KMS-11 (cell line): ENCODE measurements at regions not wholly inside any gene's neighbourhood (a gene's known extent, or its start where the extent isn't known, plus 50 kb on each side); places are given as distances from the start of the nearest gene placed in this dataset.
"Not testable (repeated sequence)": the region's sequence is repeated elsewhere in the genome, so short reads cannot be mapped to it uniquely, and the experiment has no call there.

Source experiments
- H2AFZ ChIP-seq: fragments of 200-600 bp; sonication (generic); 2 replicates; pipeline ENCODE4 v1.6.1; 2016; ENCODE audit warnings: antibody characterized with exemption, mixed run types, low read depth
- H3K27ac ChIP-seq: fragments of 200-600 bp; sonication (generic); 2 replicates; pipeline ENCODE4 v1.6.1; 2016; ENCODE audit warnings: mild to moderate bottlenecking, mixed run types
- H3K27me3 ChIP-seq: fragments of 200-600 bp; sonication (generic); 2 replicates; pipeline ENCODE4 v1.6.1; 2017; ENCODE audit warnings: mild to moderate bottlenecking, low read depth, mixed run types, moderate library complexity; ENCODE audit not compliant: insufficient read depth
- H3K36me3 ChIP-seq: fragments of 200-600 bp; sonication (generic); 2 replicates; pipeline ENCODE4 v1.6.1; 2017; ENCODE audit warnings: mild to moderate bottlenecking, mixed run types; ENCODE audit not compliant: insufficient read depth
- H3K4me1 ChIP-seq: fragments of 200-600 bp; sonication (generic); 2 replicates; pipeline ENCODE4 v1.6.1; 2016; ENCODE audit warnings: mild to moderate bottlenecking, low read depth, mixed run types; ENCODE audit not compliant: poor library complexity, severe bottlenecking
- H3K4me2 ChIP-seq: fragments of 200-600 bp; sonication (generic); 2 replicates; pipeline ENCODE4 v1.7.0; 2016; ENCODE audit warnings: mild to moderate bottlenecking, mixed run types
- H3K4me3 ChIP-seq: fragments of 200-600 bp; sonication (generic); IDR thresholded peaks from 2 replicates; pipeline ENCODE4 v1.6.1; 2017; ENCODE audit warnings: low read depth, low read length, mixed read lengths; ENCODE audit not compliant: insufficient read depth
- H3K79me2 ChIP-seq: fragments of 200-600 bp; sonication (generic); 2 replicates; pipeline ENCODE4 v1.6.1; 2016; ENCODE audit warnings: low read depth, mixed run types; ENCODE audit not compliant: insufficient read depth
- H3K9ac ChIP-seq: fragments of 200-600 bp; sonication (generic); 2 replicates; pipeline ENCODE4 v1.6.1; 2016; ENCODE audit warnings: mild to moderate bottlenecking, mixed run types
- H4K20me1 ChIP-seq: fragments of 200-600 bp; sonication (generic); 2 replicates; pipeline ENCODE4 v1.6.1; 2016; ENCODE audit warnings: mild to moderate bottlenecking, mixed run types; ENCODE audit not compliant: insufficient read depth
- CTCF ChIP-seq: fragments of 200-600 bp; sonication (generic); conservative IDR thresholded peaks from 2 replicates; pipeline ENCODE4 v1.6.1; 2017; ENCODE audit warnings: low read depth, mild to moderate bottlenecking, antibody characterized with exemption, low read length, moderate library complexity, mixed read lengths

- Histone ChIP-seq H2AFZ (peak overlapping the region; percentile 65), H3K4me3 (no peak overlapping the region), H3K27ac (peak overlapping the region; percentile 87), H3K27me3 (no peaks in the 10 kb centered on the region), H3K9ac (peak overlapping the region; percentile 68), H4K20me1 (no peaks in the 10 kb centered on the region), H3K4me2 (peak overlapping the region; percentile 84), H3K79me2 (no peaks in the 10 kb centered on the region), H3K4me1 (peaks cover 12% of the 10 kb centered on the region), H3K36me3 (no peaks in the 10 kb centered on the region)
- TF ChIP-seq CTCF = no peak
Observed at GRCh38 chr4:59553721-59554091, 1646.4 kb upstream of the ADGRL3 start.

GRCh38 chr4:59556191-59556590, 1643.9 kb upstream of the ADGRL3 start:
- H3K4me3 ChIP-seq, H3K9ac ChIP-seq, H4K20me1 ChIP-seq, H3K4me2 ChIP-seq, H2AFZ ChIP-seq, H3K79me2 ChIP-seq, H3K27me3 ChIP-seq, H3K27ac ChIP-seq, H3K36me3 ChIP-seq: not testable (repeated sequence)
- H3K4me1 ChIP-seq = peaks cover 12% of the 10 kb centered on the region

- not testable (repeated sequence) for H3K27me3 ChIP-seq, H3K4me2 ChIP-seq, H3K9ac ChIP-seq, H3K36me3 ChIP-seq, H3K27ac ChIP-seq, H4K20me1 ChIP-seq, H3K79me2 ChIP-seq, H3K4me1 ChIP-seq, H3K4me3 ChIP-seq, H2AFZ ChIP-seq
Observed at GRCh38 chr4:59560141-59560648, 1639.9 kb upstream of the ADGRL3 start.

- Histone ChIP-seq H4K20me1 (no peaks in the 10 kb centered on the region), H3K27me3 (no peaks in the 10 kb centered on the region), H3K4me1 (peaks cover 4% of the 10 kb centered on the region), H3K4me2 (no peak overlapping the region), H2AFZ (no peak overlapping the region), H3K79me2 (no peaks in the 10 kb centered on the region), H3K9ac (no peak overlapping the region), H3K36me3 (no peaks in the 10 kb centered on the region), H3K27ac (no peak overlapping the region), H3K4me3 (no peak overlapping the region)
- TF ChIP-seq CTCF = no peak
Observed at GRCh38 chr4:59565836-59566235, 1634.3 kb upstream of the ADGRL3 start.

- TF ChIP-seq CTCF = no peak
- Histone ChIP-seq H3K9ac (no peak overlapping the region), H3K4me2 (peak overlapping the region; percentile 36), H3K27ac (0 out of 2 replicates have a peak overlapping the region, but pooled peaks have one; percentile 18), H4K20me1 (no peaks in the 10 kb centered on the region), H3K4me3 (no peak overlapping the region), H2AFZ (0 out of 2 replicates have a peak overlapping the region, but pooled peaks have one; percentile 25), H3K79me2 (no peaks in the 10 kb centered on the region), H3K4me1 (peaks cover 8% of the 10 kb centered on the region), H3K27me3 (no peaks in the 10 kb centered on the region), H3K36me3 (no peaks in the 10 kb centered on the region)
Observed at GRCh38 chr4:59570860-59571476, 1629.2 kb upstream of the ADGRL3 start.
